Right atrium auricular region (tissue), 2 donors: ENCODE measurements at regions not wholly inside any gene's neighbourhood (a gene's known extent, or its start where the extent isn't known, plus 50 kb on each side); places are given as distances from the start of the nearest gene placed in this dataset.

Source experiments
- DNase-seq: peaks from one replicate; pipeline ENCODE4 v3.0.0-alpha.2; 2019; ENCODE audit warnings: low spot score
- H3K27ac ChIP-seq, 2 donors: fragments of 200-600 bp; sonication (generic); 1 replicate in 1 of 2; 2 replicates in 1 of 2; pipeline ENCODE4 v1.5.1; 2016 to 2019
- H3K27me3 ChIP-seq, 2 donors: fragments of 200-600 bp; sonication (generic); one replicate each; pipeline versions ENCODE4 v1.5.1 to v1.6.0; 2017 to 2019
- H3K36me3 ChIP-seq: fragments of 200-600 bp; sonication (generic); one replicate; pipeline ENCODE4 v1.5.1; 2016
- H3K4me1 ChIP-seq, 2 donors: fragments of 200-600 bp; sonication (generic); one replicate each; pipeline versions ENCODE4 v1.5.1 to v1.6.0; 2017 to 2019
- H3K4me3 ChIP-seq, 2 donors: fragments of 200-600 bp; sonication (generic); 1 replicate in 1 of 2; 2 replicates in 1 of 2; pipeline ENCODE4 v1.5.1; 2017 to 2019; ENCODE audit warnings: mild to moderate bottlenecking in 1 of 2, moderate library complexity in 1 of 2
- H3K9me3 ChIP-seq, 2 donors: fragments of 200-600 bp; sonication (generic); one replicate each; pipeline ENCODE4 v1.5.1; 2019
- TF ChIP-seq, protein P1 (sequence below), 2 donors: fragments of 200-600 bp; sonication (generic); IDR thresholded peaks; one replicate each; pipeline ENCODE4 v1.5.1; 2019; ENCODE audit warnings: antibody characterized with exemption in 2 of 2

DNA sequence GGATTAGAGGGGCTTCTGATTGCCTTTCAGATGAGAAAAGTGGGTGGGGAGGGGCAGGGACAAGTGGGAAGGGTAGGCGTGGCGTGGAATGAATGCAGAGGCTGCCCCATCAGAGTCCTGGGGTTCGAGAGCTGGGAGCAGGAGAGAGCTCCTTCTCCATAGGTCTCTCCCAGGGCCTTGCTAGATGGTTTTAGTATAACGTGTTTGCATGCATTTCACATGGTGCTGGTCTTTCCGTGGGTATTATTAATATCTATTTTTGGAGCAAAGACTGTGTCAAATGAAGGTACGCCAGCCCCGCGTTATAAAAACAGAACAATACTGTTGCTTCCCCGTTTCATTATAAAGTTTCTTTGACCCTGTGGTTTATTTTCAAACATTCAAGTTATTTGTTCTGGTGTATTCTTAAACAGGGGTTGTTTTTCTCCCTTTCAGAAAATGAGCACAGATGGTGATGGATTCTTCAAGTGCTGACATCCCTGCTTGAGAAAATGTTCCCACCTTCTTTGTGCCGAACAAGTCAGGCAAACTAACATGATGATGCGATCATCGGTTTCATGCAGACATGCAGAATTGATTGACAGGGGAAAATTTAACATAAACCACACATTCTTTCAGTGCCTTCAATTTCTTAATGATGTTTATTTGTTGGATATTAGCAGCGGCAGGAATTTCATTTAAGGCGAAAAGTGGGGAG, 62.1 kb upstream of the ZNF536 start:
- Histone ChIP-seq H3K4me1 (no peaks in the 10 kb centered on the region), H3K4me3 (no peak overlapping the region), H3K9me3 (no peaks in the 10 kb centered on the region), H3K27ac (no peak overlapping the region), H3K27me3 (no peaks in the 10 kb centered on the region), H3K36me3 (no peaks in the 10 kb centered on the region)
- TF ChIP-seq, protein P1, sequence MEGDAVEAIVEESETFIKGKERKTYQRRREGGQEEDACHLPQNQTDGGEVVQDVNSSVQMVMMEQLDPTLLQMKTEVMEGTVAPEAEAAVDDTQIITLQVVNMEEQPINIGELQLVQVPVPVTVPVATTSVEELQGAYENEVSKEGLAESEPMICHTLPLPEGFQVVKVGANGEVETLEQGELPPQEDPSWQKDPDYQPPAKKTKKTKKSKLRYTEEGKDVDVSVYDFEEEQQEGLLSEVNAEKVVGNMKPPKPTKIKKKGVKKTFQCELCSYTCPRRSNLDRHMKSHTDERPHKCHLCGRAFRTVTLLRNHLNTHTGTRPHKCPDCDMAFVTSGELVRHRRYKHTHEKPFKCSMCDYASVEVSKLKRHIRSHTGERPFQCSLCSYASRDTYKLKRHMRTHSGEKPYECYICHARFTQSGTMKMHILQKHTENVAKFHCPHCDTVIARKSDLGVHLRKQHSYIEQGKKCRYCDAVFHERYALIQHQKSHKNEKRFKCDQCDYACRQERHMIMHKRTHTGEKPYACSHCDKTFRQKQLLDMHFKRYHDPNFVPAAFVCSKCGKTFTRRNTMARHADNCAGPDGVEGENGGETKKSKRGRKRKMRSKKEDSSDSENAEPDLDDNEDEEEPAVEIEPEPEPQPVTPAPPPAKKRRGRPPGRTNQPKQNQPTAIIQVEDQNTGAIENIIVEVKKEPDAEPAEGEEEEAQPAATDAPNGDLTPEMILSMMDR (IDR thresholded peaks at IDR 0.05): no peak
- no peak for DNase-seq

DNA sequence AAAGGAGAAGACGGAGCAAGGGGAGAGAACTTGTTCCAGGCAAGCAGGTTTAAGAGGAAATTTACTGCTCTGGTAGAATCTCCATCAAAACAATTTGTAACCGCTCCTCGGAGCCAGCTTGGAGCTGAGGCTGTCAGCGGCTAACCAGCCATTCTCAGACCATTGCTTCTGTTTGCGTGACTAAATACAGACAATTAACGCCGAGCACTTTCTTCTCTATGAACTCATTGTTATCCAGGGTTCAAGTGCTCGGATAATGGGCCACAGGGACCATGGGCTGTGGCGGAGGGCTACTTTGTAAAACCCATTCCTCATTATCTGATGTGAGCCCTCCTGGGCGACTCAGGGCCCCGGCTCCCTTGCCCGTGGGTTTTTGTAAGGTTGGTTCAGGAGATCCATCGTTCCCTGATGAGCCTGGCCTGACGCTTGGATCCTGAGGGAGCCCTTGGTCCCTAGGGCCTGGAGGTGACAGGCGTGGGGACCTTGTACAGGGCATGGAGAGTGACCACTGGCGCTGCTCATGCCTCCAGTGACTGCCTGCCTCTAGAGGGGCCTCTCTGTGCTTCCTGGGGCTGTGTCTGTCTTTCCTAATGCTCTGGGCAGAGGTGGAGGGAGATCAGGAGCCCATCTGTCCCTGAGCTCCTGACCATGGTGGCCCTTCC, 61.5 kb upstream of the ZNF536 start:
- Histone ChIP-seq H3K4me3 (no peak overlapping the region), H3K4me1 (no peaks in the 10 kb centered on the region), H3K9me3 (no peaks in the 10 kb centered on the region), H3K36me3 (no peaks in the 10 kb centered on the region), H3K27me3 (no peaks in the 10 kb centered on the region), H3K27ac (no peak overlapping the region)
- no peak for DNase-seq
- TF ChIP-seq, protein P1 (IDR thresholded peaks at IDR 0.05): no peak

DNA sequence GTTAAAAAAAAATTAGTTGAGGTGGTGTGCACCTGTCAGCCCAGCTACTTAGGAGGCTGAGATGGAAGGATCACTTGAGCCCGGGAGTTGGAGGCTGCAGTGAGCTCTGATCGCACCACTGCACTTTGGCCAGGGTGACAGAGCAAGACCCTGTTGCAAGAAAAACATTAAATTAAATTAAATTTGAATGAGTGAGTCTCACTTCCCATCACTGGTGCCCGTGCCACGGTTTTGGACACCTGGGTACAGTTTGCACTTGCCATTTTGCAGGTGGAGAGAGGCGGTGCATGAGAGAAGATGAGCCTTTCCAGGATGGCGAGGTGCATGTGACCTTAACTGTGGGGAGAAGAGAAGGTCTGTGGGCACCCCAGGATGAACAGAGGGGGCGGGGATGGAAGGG, 60.3 kb upstream of the ZNF536 start:
- Histone ChIP-seq H3K27me3 (no peaks in the 10 kb centered on the region), H3K4me1 (no peaks in the 10 kb centered on the region), H3K4me3 (no peak overlapping the region), H3K36me3 (no peaks in the 10 kb centered on the region), H3K9me3 (peaks cover 0 to 8% of the 10 kb centered on the region in 2 donors), H3K27ac (no peak overlapping the region)
- DNase-seq: no peak
- TF ChIP-seq, protein P1 (IDR thresholded peaks at IDR 0.05): no peak

- no peak overlapping the region for H3K4me3 ChIP-seq
- peaks cover 0 to 8% of the 10 kb centered on the region in 2 donors for H3K9me3 ChIP-seq
- H3K4me1 ChIP-seq: no peaks in the 10 kb centered on the region
- H3K27ac ChIP-seq: no peak overlapping the region
- H3K27me3 ChIP-seq: no peaks in the 10 kb centered on the region
- TF ChIP-seq, protein P1 (IDR thresholded peaks at IDR 0.05): no peak
- H3K36me3 ChIP-seq: no peaks in the 10 kb centered on the region
- DNase-seq: no peak
These were observed 59.4 kb upstream of the ZNF536 start for GRCh38 chr19:30312582-30313352.

DNA sequence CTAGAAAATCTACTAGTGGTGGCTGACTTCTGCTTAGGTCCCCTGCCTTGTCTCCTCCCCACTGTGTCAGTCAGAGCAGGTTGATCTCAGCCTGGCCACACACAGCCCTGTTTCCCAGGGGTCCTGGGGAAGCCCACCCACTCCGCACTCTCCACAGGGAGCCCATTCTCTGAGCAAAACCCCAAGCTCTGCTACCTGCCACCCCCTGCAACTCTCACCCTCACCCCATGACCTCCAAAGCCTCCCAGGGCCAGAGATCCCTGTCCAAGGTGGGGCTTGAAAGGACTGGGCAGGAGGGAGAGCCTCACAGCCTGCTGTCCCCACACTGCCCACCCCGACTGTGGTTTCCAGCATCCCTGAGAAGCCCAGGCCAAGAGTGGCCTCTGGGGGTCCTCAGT, 58.8 kb upstream of the ZNF536 start:
- peaks cover 0 to 8% of the 10 kb centered on the region in 2 donors for H3K9me3 ChIP-seq
- no peaks in the 10 kb centered on the region for H3K27me3 ChIP-seq
- DNase-seq: no peak
- H3K27ac ChIP-seq: no peak overlapping the region
- H3K36me3 ChIP-seq: no peaks in the 10 kb centered on the region
- H3K4me3 ChIP-seq: no peak overlapping the region
- TF ChIP-seq, protein P1 (IDR thresholded peaks at IDR 0.05): no peak
- H3K4me1 ChIP-seq: no peaks in the 10 kb centered on the region
